ENCODE measurements at regions not wholly inside any gene's neighbourhood (a gene's known extent, or its start where the extent isn't known, plus 50 kb on each side); places are given as distances from the start of the nearest gene placed in this dataset.

DNA sequence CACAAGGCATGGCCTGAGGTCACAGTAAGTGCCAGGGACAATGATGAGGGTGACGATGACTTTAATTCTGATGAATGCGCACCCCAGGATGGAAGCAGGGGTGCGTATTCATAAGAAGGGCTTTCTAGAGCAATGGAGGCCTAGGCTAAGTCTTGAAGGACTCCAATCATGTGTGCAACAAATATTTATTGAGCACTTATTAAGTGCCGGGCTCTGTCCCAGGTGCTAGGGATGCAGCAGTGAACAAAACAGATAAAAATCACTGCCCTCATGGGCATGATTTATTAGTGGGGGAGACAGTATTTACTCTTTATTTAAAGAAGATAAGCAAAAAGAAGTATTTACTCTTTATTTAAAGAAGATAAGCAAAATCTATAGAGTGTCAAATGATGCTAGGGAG lies 198.2 kb upstream of the KCNG1 start:
- Histone ChIP-seq H3K4me3 (ENCODE audit: low read depth in 2 of 2, low read length in 1 of 2) (no peak overlapping the region), H2AFZ (ENCODE audit: low read depth) (no peak overlapping the region), H3K4me2 (no peak overlapping the region), H3K79me2 (ENCODE audit: insufficient read depth) (no peaks in the 10 kb centered on the region), H3K9ac (no peak overlapping the region), H3K27me3 (ENCODE audit: insufficient read depth) (no peaks in the 10 kb centered on the region), H3K9me2 (no peaks in the 10 kb centered on the region), H3K9me3 (no peaks in the 10 kb centered on the region; the same call in 1 of the 2 replicates), H3F3A (replicated peaks; ENCODE audit: insufficient read depth) (no peaks in the 10 kb centered on the region), H3K36me3 (replicated peaks in 1 of 2; ENCODE audit: control insufficient read depth in 1 of 2, insufficient read depth in 2 of 2, low read length in 1 of 2) (no peaks in the 10 kb centered on the region), H3K4me1 (ENCODE audit: control insufficient read depth in 1 of 2, insufficient read depth in 2 of 2, low read depth in 1 of 2, low read length in 1 of 2) (no peaks in the 10 kb centered on the region; a peak in 1 of 4 replicates), H4K20me1 (ENCODE audit: insufficient read depth) (no peaks in the 10 kb centered on the region), H3K27ac (ENCODE audit: low read depth in 2 of 2, low read length in 1 of 2) (no peak overlapping the region)
- no peak for DNase-seq
- POLR2A ChIA-PET, result no interaction called here
- TF ChIP-seq, protein P1, sequence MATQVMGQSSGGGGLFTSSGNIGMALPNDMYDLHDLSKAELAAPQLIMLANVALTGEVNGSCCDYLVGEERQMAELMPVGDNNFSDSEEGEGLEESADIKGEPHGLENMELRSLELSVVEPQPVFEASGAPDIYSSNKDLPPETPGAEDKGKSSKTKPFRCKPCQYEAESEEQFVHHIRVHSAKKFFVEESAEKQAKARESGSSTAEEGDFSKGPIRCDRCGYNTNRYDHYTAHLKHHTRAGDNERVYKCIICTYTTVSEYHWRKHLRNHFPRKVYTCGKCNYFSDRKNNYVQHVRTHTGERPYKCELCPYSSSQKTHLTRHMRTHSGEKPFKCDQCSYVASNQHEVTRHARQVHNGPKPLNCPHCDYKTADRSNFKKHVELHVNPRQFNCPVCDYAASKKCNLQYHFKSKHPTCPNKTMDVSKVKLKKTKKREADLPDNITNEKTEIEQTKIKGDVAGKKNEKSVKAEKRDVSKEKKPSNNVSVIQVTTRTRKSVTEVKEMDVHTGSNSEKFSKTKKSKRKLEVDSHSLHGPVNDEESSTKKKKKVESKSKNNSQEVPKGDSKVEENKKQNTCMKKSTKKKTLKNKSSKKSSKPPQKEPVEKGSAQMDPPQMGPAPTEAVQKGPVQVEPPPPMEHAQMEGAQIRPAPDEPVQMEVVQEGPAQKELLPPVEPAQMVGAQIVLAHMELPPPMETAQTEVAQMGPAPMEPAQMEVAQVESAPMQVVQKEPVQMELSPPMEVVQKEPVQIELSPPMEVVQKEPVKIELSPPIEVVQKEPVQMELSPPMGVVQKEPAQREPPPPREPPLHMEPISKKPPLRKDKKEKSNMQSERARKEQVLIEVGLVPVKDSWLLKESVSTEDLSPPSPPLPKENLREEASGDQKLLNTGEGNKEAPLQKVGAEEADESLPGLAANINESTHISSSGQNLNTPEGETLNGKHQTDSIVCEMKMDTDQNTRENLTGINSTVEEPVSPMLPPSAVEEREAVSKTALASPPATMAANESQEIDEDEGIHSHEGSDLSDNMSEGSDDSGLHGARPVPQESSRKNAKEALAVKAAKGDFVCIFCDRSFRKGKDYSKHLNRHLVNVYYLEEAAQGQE (IDR thresholded peaks at IDR 0.05; ENCODE audit: low read depth, low read length), result peak; percentile 47; the same call in 1 of the 2 replicates
- TF ChIP-seq NFIC (IDR thresholded peaks at IDR 0.05; ENCODE audit: borderline replicate concordance), result no peak
- TF ChIP-seq FOSL2 (IDR thresholded peaks at IDR 0.05; ENCODE audit: borderline replicate concordance, low read depth), result no peak
- no peak for TF ChIP-seq CHD2 (IDR thresholded peaks at IDR 0.05; ENCODE audit: low read length, partially characterized antibody)
- no peak for TF ChIP-seq MXI1 (IDR thresholded peaks at IDR 0.05; ENCODE audit: low read depth, low read length)
- TF ChIP-seq, protein P2, sequence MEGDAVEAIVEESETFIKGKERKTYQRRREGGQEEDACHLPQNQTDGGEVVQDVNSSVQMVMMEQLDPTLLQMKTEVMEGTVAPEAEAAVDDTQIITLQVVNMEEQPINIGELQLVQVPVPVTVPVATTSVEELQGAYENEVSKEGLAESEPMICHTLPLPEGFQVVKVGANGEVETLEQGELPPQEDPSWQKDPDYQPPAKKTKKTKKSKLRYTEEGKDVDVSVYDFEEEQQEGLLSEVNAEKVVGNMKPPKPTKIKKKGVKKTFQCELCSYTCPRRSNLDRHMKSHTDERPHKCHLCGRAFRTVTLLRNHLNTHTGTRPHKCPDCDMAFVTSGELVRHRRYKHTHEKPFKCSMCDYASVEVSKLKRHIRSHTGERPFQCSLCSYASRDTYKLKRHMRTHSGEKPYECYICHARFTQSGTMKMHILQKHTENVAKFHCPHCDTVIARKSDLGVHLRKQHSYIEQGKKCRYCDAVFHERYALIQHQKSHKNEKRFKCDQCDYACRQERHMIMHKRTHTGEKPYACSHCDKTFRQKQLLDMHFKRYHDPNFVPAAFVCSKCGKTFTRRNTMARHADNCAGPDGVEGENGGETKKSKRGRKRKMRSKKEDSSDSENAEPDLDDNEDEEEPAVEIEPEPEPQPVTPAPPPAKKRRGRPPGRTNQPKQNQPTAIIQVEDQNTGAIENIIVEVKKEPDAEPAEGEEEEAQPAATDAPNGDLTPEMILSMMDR (IDR thresholded peaks at IDR 0.05), result no peak
- WGBS (ENCODE audit: low lambda C conversion rate), result 79% methylated on average over 4 of the region's 4 CpGs
- CTCF ChIA-PET, result interaction anchor here (0.7 to 1.4 kb wide), 10 partner anchors 9 to 374 kb away, joined by 3 to 7 read pairs (median 4); no protein-coding TSS in a partner anchor

DNA sequence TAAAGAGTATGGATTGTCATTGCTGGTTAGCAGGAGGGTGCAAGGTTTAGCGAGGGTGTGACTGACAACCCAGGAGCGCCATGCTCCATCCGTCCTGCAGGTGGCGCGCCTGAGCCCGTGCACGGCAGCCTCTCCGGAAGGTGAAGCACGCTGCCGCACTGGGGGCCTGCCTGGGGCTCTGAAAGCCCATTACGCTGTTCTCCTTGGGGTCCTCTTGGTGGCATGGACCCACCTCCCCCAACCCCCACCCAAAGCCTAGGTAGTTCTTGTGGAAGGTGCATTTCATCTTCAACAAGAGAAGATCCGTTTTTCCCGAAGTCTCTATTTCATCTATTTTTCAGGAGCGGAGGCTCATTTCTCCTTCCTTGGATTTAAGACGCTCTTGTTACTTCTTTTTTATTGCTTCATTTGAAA lies 197.4 kb upstream of the KCNG1 start:
- H3K4me2 ChIP-seq, result no peak overlapping the region
- no peaks in the 10 kb centered on the region for H3K79me2 ChIP-seq (ENCODE audit: insufficient read depth)
- TF ChIP-seq, protein P3, sequence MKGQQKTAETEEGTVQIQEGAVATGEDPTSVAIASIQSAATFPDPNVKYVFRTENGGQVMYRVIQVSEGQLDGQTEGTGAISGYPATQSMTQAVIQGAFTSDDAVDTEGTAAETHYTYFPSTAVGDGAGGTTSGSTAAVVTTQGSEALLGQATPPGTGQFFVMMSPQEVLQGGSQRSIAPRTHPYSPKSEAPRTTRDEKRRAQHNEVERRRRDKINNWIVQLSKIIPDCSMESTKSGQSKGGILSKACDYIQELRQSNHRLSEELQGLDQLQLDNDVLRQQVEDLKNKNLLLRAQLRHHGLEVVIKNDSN (IDR thresholded peaks at IDR 0.05; ENCODE audit: borderline replicate concordance, low read depth), result no peak
- TF ChIP-seq FOSL2 (IDR thresholded peaks at IDR 0.05; ENCODE audit: borderline replicate concordance, low read depth) (no peak), SMC3 (IDR thresholded peaks at IDR 0.05; ENCODE audit: low read depth, low read length) (peak; percentile 53), FOXM1 (IDR thresholded peaks at IDR 0.05; ENCODE audit: low read depth) (no peak), RAD21 (IDR thresholded peaks at IDR 0.05; ENCODE audit: low read length) (peak; percentile 47)
- TF ChIP-seq, protein P2 (IDR thresholded peaks at IDR 0.05), result peak; percentile 77
- POLR2A ChIA-PET, result no interaction called here
- H3K4me3 ChIP-seq (ENCODE audit: low read depth in 2 of 2, low read length in 1 of 2), result peak overlapping the region in 1 of 2 experiments; percentile 47; a peak in 1 of 4 replicates
- H3K27ac ChIP-seq (ENCODE audit: low read depth in 2 of 2, low read length in 1 of 2), result no peak overlapping the region
- CTCF ChIA-PET, result interaction anchor here (0.7 to 1.6 kb wide), 8 partner anchors 9 to 233 kb away, joined by 3 to 7 read pairs (median 4); no protein-coding TSS in a partner anchor
- no peaks in the 10 kb centered on the region; the same call in 1 of the 2 replicates for H3K27me3 ChIP-seq (ENCODE audit: insufficient read depth)
- no peaks in the 10 kb centered on the region for H4K20me1 ChIP-seq (ENCODE audit: insufficient read depth)
- H3F3A ChIP-seq (replicated peaks; ENCODE audit: insufficient read depth), result no peaks in the 10 kb centered on the region
- WGBS (ENCODE audit: low lambda C conversion rate), result 67% methylated on average over 7 of the region's 15 CpGs
- no peak overlapping the region for H2AFZ ChIP-seq (ENCODE audit: low read depth)
- H3K9ac ChIP-seq, result no peak overlapping the region
- H3K4me1 ChIP-seq (ENCODE audit: control insufficient read depth in 1 of 2, insufficient read depth in 2 of 2, low read depth in 1 of 2, low read length in 1 of 2), result no peaks in the 10 kb centered on the region; a peak in 1 of 4 replicates
- peak; percentile 52 for DNase-seq
- H3K9me2 ChIP-seq, result no peaks in the 10 kb centered on the region
- H3K9me3 ChIP-seq, result no peaks in the 10 kb centered on the region; the same call in 1 of the 2 replicates
- H3K36me3 ChIP-seq (replicated peaks in 1 of 2; ENCODE audit: control insufficient read depth in 1 of 2, insufficient read depth in 2 of 2, low read length in 1 of 2), result no peaks in the 10 kb centered on the region

Data from SK-N-SH (cell line).